ENCODE measurements at regions not wholly inside any gene's neighbourhood (a gene's known extent, or its start where the extent isn't known, plus 50 kb on each side); places are given as distances from the start of the nearest gene placed in this dataset.

- CTCF ChIA-PET = interaction anchor here (1.4 kb wide), 1 partner anchor 23 kb away, joined by 3 read pairs; no protein-coding TSS in a partner anchor
- H2AK9ac ChIP-seq (replicated peaks; ENCODE audit: low read depth, low read length, poor library complexity) = no peak overlapping the region
Measured at GRCh38 chr6:45807311-45808041, 208.2 kb downstream of the CLIC5 start.

More at GRCh38 chr6:45807311-45808041, 208.2 kb downstream of the CLIC5 start:
- H4K8ac ChIP-seq (ENCODE audit: low read depth in 2 of 2, low read length in 2 of 2) = no peak overlapping the region
- no peaks in the 10 kb centered on the region for H3K4me1 ChIP-seq (ENCODE audit: control insufficient read depth, insufficient read depth, low read length)
- no peak for ATAC-seq (ENCODE audit: low read depth)
- H3K9me1 ChIP-seq (ENCODE audit: insufficient read depth, low read length) = no peaks in the 10 kb centered on the region
- POLR2A ChIA-PET (ENCODE audit: unreplicated experiment) = no interaction called here
- no peaks in the 10 kb centered on the region for H3K79me1 ChIP-seq (ENCODE audit: low read depth in 1 of 2, low read length in 2 of 2)
- intact Hi-C loops (cut with micrococcal nuclease) = no loop called here
- TF ChIP-seq CEBPB (IDR thresholded peaks at IDR 0.05; ENCODE audit: low read depth, low read length) (no peak), MAFK (IDR thresholded peaks at IDR 0.05; ENCODE audit: low read depth, low read length) (no peak), CHD1 (IDR thresholded peaks at IDR 0.05; ENCODE audit: low read depth, low read length) (no peak)
- no peak overlapping the region for H3K9ac ChIP-seq (ENCODE audit: low read depth, low read length)
- DNase-seq = no peak
- BruUV-seq (replicated peaks) = no TSS peak
- in situ Hi-C loops (cut with MboI; ENCODE audit: low sequenced_read_pairs) = no loop called here
- H4K5ac ChIP-seq (ENCODE audit: low read depth, low read length) = no peak overlapping the region
- no peak overlapping the region for H3K27ac ChIP-seq (ENCODE audit: insufficient read depth, low read length)
- H4K20me1 ChIP-seq (ENCODE audit: insufficient read depth, low read length) = no peaks in the 10 kb centered on the region
- H3K4me2 ChIP-seq (ENCODE audit: low read depth, low read length) = no peak overlapping the region
- H4K91ac ChIP-seq (ENCODE audit: insufficient read depth, low read depth, low read length) = no peak overlapping the region
- dilution Hi-C loops (cut with HindIII; ENCODE audit: low sequenced_read_pairs, unreplicated experiment) = no loop called here
- H3K14ac ChIP-seq (replicated peaks; ENCODE audit: low read depth, low read length) = no peak overlapping the region
- H3K27me3 ChIP-seq (ENCODE audit: control insufficient read depth, insufficient read depth, low read length) = peaks cover 18% of the 10 kb centered on the region
- no peak overlapping the region for H2AK5ac ChIP-seq (ENCODE audit: low read depth, low read length)
- H3K18ac ChIP-seq (ENCODE audit: low read depth, low read length) = no peak overlapping the region
- no peak overlapping the region for H3K56ac ChIP-seq (ENCODE audit: extremely low read depth, insufficient read depth, low read length)
- H3K4me3 ChIP-seq (ENCODE audit: insufficient read depth, low read depth, low read length) = no peak overlapping the region
- H2BK20ac ChIP-seq (ENCODE audit: low read depth, low read length) = no peak overlapping the region
- no peak overlapping the region for H2BK5ac ChIP-seq (ENCODE audit: low read depth, low read length, poor library complexity, severe bottlenecking)
- no peak overlapping the region for H2BK120ac ChIP-seq (ENCODE audit: low read depth, low read length)
- H3K4ac ChIP-seq (ENCODE audit: low read depth, low read length) = no peak overlapping the region
- no peaks in the 10 kb centered on the region for H3K9me3 ChIP-seq (ENCODE audit: control insufficient read depth, insufficient read depth, low read length)
- H3K23ac ChIP-seq (ENCODE audit: low read depth, low read length) = no peak overlapping the region
- no CpG with 5 or more reads among the region's 4 CpGs for WGBS, 2 experiments (ENCODE audit: extremely low coverage in 2 of 2, insufficient read length in 1 of 2)
- no peaks in the 10 kb centered on the region for H3K36me3 ChIP-seq (ENCODE audit: control insufficient read depth, insufficient read depth, low read length)
- no peak overlapping the region for H2AFZ ChIP-seq (replicated peaks; ENCODE audit: low read length, poor library complexity)
- H2BK15ac ChIP-seq (ENCODE audit: low read depth, low read length) = no peak overlapping the region
